GM21619 (cell line): ENCODE measurements at regions not wholly inside any gene's neighbourhood (a gene's known extent, or its start where the extent isn't known, plus 50 kb on each side); places are given as distances from the start of the nearest gene placed in this dataset.
"Not testable (repeated sequence)": the region's sequence is repeated elsewhere in the genome, so short reads cannot be mapped to it uniquely, and the experiment has no call there.

Source experiments
- ATAC-seq: cut with Tn5 transposase; IDR thresholded peaks from one replicate; pipeline ENCODE4 v1.9.1; 2021; ENCODE audit not compliant: unreplicated experiment

- ATAC-seq, result no peak
Measured at GRCh38 chr2:228796386-228796785, 474.7 kb downstream of the PID1 start.

- no peak for ATAC-seq
Measured at GRCh38 chr2:228793116-228793515, 478.0 kb downstream of the PID1 start.

GRCh38 chr2:228786901-228787300 is 484.2 kb downstream of the PID1 start:
- no peak for ATAC-seq

GRCh38 chr2:228782281-228782680 is 488.8 kb downstream of the PID1 start:
- no peak for ATAC-seq

GRCh38 chr2:228777855-228778355 is 493.2 kb downstream of the PID1 start:
- no peak for ATAC-seq

- ATAC-seq, result no peak
Measured at GRCh38 chr2:228774548-228774947, 496.5 kb downstream of the PID1 start.

GRCh38 chr2:228771774-228772173 is 499.3 kb downstream of the PID1 start:
- no peak for ATAC-seq

- ATAC-seq, result no peak
Measured at GRCh38 chr2:228771315-228771714, 499.8 kb downstream of the PID1 start.

- no peak for ATAC-seq
Measured at GRCh38 chr2:228768818-228769217, 502.3 kb downstream of the PID1 start.

- not testable (repeated sequence) for ATAC-seq
Measured at GRCh38 chr2:228768141-228768540, 502.9 kb downstream of the PID1 start.

GRCh38 chr2:228767196-228767595 is 503.9 kb downstream of the PID1 start:
- ATAC-seq, result no peak

- ATAC-seq, result no peak
Measured at GRCh38 chr2:228763379-228763981, 507.6 kb downstream of the PID1 start.

GRCh38 chr2:228762565-228762964 is 508.5 kb downstream of the PID1 start:
- ATAC-seq, result no peak

GRCh38 chr2:228755661-228756060 is 515.4 kb downstream of the PID1 start:
- not testable (repeated sequence) for ATAC-seq

- ATAC-seq, result no peak
Measured at GRCh38 chr2:228747483-228747882, 523.6 kb downstream of the PID1 start.

- no peak for ATAC-seq
Measured at GRCh38 chr2:228738671-228739380, 532.3 kb downstream of the PID1 start.

GRCh38 chr2:228735697-228736096 is 535.4 kb downstream of the PID1 start:
- ATAC-seq, result no peak

GRCh38 chr2:228731517-228731916 is 539.6 kb downstream of the PID1 start:
- ATAC-seq, result no peak

- ATAC-seq, result no peak
Measured at GRCh38 chr2:228728961-228729360, 542.1 kb downstream of the PID1 start.

- no peak for ATAC-seq
Measured at GRCh38 chr2:228725031-228725430, 543.5 kb upstream of the SPHKAP start.

- ATAC-seq, result no peak
Measured at GRCh38 chr2:228723599-228723998, 542.1 kb upstream of the SPHKAP start.

- ATAC-seq, result no peak
Measured at GRCh38 chr2:228722311-228722710, 540.8 kb upstream of the SPHKAP start.

- ATAC-seq, result no peak
Measured at GRCh38 chr2:228720895-228721294, 539.4 kb upstream of the SPHKAP start.
